Colonic mucosa (tissue), 4 donors: ENCODE measurements at regions not wholly inside any gene's neighbourhood (a gene's known extent, or its start where the extent isn't known, plus 50 kb on each side); places are given as distances from the start of the nearest gene placed in this dataset.

Experiments used
- DNase-seq: peaks from one replicate; pipeline ENCODE4 v3.0.0-alpha.2; 2020
- H3K27ac ChIP-seq: fragments of 200-600 bp; one replicate; pipeline ENCODE4 v1.8.0; 2021
- H3K27me3 ChIP-seq: fragments of 200-600 bp; one replicate; pipeline ENCODE4 v1.8.0; 2021
- H3K36me3 ChIP-seq: fragments of 200-600 bp; one replicate; pipeline ENCODE4 v1.8.0; 2021
- H3K4me1 ChIP-seq: fragments of 200-600 bp; one replicate; pipeline ENCODE4 v1.8.0; 2021; ENCODE audit warnings: mild to moderate bottlenecking
- H3K4me3 ChIP-seq: fragments of 200-600 bp; one replicate; pipeline ENCODE4 v1.8.0; 2021
- H3K9ac ChIP-seq, 2 donors: one replicate each; pipeline ENCODE4 v1.7.0; 2013; ENCODE audit warnings: control low read depth in 2 of 2, low read depth in 2 of 2, low read length in 2 of 2
- H3K9me3 ChIP-seq: fragments of 200-600 bp; one replicate; pipeline ENCODE4 v1.8.0; 2021
- intact Hi-C: fragments of 100-400 bp; cut with DNase I; formaldehyde crosslinking; loops from one replicate; pipeline ENCODE4 v1.14.1; 2022
- TF ChIP-seq, protein P1 (sequence below): fragments of 200-600 bp; IDR thresholded peaks from one replicate; pipeline ENCODE4 v1.8.0; 2022; ENCODE audit warnings: antibody characterized with exemption, mild to moderate bottlenecking
- donor health status: healthy.
- donor health status: DM: no; HTN: no; CAD: no.
- donor health status: DM: no; HTN: no; CAD: no.

DNA sequence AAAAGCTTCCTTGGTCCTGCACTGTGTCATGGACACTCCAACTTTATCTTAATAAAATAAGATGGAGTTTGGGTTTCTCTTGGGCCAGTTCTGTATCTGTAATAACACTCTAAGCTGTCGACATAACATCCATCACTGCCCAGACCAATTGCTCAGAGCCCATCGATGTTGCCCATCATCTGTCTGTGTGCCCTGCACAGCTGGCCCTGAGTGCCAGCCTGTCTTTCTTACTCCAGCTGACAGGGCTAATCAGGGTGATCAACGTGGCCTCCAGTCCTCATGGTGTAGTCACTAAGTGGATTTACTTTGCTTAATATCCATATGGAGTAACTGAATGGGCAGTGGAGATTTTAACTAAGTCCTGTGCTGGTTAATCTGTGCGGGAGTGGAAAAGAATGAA is 419.8 kb upstream of the TPM1 start:
- no peak overlapping the region for H3K27ac ChIP-seq
- intact Hi-C loops: no loop called here
- no peak overlapping the region for H3K9ac ChIP-seq
- no peaks in the 10 kb centered on the region for H3K36me3 ChIP-seq
- no peaks in the 10 kb centered on the region for H3K27me3 ChIP-seq
- no peaks in the 10 kb centered on the region for H3K9me3 ChIP-seq
- no peak for DNase-seq
- TF ChIP-seq, protein P1, sequence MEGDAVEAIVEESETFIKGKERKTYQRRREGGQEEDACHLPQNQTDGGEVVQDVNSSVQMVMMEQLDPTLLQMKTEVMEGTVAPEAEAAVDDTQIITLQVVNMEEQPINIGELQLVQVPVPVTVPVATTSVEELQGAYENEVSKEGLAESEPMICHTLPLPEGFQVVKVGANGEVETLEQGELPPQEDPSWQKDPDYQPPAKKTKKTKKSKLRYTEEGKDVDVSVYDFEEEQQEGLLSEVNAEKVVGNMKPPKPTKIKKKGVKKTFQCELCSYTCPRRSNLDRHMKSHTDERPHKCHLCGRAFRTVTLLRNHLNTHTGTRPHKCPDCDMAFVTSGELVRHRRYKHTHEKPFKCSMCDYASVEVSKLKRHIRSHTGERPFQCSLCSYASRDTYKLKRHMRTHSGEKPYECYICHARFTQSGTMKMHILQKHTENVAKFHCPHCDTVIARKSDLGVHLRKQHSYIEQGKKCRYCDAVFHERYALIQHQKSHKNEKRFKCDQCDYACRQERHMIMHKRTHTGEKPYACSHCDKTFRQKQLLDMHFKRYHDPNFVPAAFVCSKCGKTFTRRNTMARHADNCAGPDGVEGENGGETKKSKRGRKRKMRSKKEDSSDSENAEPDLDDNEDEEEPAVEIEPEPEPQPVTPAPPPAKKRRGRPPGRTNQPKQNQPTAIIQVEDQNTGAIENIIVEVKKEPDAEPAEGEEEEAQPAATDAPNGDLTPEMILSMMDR: no peak
- no peak overlapping the region for H3K4me3 ChIP-seq
- H3K4me1 ChIP-seq: no peaks in the 10 kb centered on the region

DNA sequence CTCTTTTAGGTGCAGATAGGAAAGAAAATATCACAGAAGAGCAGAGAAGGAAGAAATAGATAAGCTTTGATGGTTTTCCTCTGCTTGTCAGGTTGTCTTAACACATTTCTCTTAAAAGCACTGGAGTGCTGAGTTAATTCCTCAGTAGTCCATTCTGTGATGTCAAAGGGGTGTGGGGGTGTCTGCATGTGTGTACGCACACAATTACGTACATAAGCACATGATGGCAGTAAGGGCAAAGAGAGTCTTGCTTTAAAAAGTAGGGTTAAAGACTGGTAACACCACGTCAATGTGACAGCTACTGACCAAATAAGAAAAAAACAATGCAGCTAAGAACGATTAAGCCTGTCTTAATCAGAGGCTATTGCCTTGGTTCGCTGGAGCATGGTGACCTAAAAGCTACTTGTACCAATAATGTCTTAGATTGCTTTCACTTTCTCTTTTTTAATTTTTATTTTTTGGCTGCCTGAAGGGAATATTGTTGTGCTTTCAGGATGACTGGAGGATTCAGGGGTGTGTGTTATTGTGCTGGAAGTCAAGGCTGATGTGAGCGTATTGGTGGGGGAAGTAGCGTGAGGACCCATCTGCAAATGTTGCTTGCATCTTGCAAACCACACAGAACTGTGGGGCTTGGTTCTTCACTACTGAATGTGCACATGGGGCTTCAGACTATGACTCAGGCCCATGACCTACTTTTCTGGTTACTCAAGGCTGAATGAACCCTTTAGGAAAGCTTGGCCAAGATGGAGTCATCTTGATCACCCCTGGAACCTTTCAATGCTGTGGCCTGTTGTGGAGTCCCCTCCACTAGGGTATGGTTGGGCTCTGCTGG is 417.8 kb upstream of the TPM1 start:
- no peak overlapping the region for H3K27ac ChIP-seq
- intact Hi-C loops: no loop called here
- H3K4me3 ChIP-seq: no peak overlapping the region

DNA sequence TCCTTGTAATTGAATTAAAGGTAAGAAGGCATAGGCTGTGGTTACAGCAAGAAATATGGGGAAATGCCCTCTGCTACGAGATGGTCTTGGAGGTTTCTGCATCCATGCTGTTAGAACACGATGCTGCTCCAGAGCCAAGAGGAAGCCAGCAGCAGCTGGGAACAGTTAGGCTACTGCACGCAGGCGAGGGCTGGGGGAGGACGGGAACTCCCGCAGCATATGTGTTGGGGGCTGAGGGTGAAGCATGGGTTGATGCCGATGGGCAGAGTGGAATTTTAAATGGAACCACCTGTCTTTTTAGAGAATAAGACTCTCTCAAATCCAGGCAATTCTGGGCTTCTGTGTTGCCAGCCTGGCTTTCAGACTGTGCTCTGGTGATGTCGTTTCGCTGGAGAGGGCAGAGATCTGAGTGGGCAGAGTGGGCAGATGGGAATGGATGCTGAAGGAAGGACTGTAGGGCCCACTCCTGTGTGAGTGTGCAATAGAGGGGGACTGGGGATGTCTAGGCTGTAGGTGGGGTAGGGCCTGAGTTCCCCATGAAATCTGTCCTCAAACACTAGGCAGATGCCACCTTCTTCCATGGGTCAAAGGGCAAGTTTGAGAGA is 417.0 kb upstream of the TPM1 start:
- H3K27ac ChIP-seq: no peak overlapping the region

More for the DNA sequence above, 417.8 kb upstream of the TPM1 start:
- no peaks in the 10 kb centered on the region for H3K4me1 ChIP-seq
- H3K36me3 ChIP-seq: no peaks in the 10 kb centered on the region
- DNase-seq: no peak
- TF ChIP-seq, protein P1: no peak
- no peak overlapping the region for H3K9ac ChIP-seq
- no peaks in the 10 kb centered on the region for H3K27me3 ChIP-seq
- H3K9me3 ChIP-seq: no peaks in the 10 kb centered on the region

DNA sequence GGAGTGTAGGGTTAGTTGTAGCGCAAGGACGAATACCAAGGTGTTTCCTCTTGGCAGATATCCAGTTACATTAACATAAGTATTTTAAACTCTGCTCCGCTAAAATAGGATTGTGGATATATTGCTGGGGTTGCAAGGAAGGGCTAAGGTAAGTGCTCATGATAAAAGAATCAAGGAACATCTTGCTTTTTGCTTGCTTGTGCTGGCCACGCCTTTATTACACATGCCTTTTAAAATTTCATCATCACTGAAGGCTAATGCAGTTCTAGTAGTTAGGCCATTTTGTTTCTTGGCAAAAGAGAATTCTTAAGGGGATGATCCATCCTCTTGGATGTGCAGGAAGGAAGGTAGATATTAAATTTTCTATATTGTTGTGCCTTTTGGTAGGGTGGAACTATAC is 415.6 kb upstream of the TPM1 start:
- Histone ChIP-seq H3K4me3 (no peak overlapping the region), H3K9ac (no peak overlapping the region), H3K27me3 (no peaks in the 10 kb centered on the region), H3K27ac (no peak overlapping the region), H3K9me3 (no peaks in the 10 kb centered on the region), H3K36me3 (no peaks in the 10 kb centered on the region), H3K4me1 (no peaks in the 10 kb centered on the region)
- TF ChIP-seq, protein P1: no peak
- no peak for DNase-seq
- intact Hi-C loops: no loop called here

More for the DNA sequence above, 417.0 kb upstream of the TPM1 start:
- Histone ChIP-seq H3K9me3 (no peaks in the 10 kb centered on the region), H3K4me3 (no peak overlapping the region), H3K27me3 (no peaks in the 10 kb centered on the region), H3K9ac (no peak overlapping the region), H3K36me3 (no peaks in the 10 kb centered on the region), H3K4me1 (no peaks in the 10 kb centered on the region)
- no peak for DNase-seq
- intact Hi-C loops: no loop called here
- TF ChIP-seq, protein P1: no peak

DNA sequence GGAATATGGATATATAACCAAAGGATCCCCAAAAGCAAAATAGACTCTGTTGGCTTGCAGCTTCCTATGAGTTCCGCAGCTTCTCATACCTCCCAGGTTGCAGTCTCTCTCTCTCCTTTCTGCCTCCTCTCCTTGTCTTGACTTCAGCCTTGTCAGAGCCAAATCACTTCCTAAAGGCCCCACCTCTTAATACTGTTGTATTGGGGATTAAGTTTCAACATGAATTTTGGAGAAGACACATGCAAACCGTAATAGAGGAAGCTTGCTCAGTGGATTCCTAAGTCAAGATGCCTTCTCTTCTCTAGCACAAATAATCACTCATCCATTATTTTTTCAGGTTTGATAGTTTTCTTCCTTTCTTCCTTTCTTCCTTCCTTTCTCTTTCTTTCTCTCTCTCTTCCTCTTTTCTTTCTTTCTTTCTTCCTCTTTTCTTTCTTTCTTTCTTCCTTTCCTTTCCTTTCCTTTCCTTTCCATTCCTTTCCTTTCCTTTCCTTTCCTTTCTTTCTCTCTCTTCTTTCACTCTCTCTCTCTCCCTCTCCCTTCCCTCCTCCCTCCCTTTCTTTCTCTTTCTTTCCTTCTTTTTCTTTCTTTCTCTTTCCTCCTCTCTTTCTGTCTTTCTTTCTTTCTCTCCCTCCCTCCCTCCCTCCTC is 411.3 kb upstream of the TPM1 start:
- TF ChIP-seq, protein P1: no peak
- H3K27ac ChIP-seq: no peak overlapping the region
- H3K4me3 ChIP-seq: no peak overlapping the region
- H3K27me3 ChIP-seq: no peaks in the 10 kb centered on the region
- no peaks in the 10 kb centered on the region for H3K4me1 ChIP-seq
- H3K9ac ChIP-seq: no peak overlapping the region
- intact Hi-C loops: no loop called here
- no peaks in the 10 kb centered on the region for H3K9me3 ChIP-seq
- DNase-seq: no peak
- H3K36me3 ChIP-seq: no peaks in the 10 kb centered on the region
